ENCODE measurements at regions not wholly inside any gene's neighbourhood (a gene's known extent, or its start where the extent isn't known, plus 50 kb on each side); places are given as distances from the start of the nearest gene placed in this dataset.

DNA sequence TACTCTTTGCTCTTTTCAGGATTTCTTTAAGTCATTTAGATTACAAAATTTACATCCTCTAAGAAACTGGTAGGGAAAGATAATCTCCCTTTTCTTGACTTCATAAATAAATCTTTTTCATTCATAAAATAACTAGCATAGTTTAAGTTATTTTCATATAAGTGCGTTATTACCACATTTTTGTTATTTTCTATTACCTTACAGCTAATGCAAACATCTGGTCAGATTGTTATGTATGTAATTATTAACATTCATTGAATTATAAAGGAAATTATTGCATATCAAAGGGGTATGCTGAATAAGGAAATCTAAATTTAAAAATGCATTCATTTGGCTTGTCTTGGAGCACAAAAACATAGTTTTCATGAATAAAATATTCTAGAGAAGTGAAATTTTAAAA is 55.3 kb upstream of the SLITRK1 start:
- DNase-seq (ENCODE audit: extremely low read depth in 1 of 2, low read depth in 1 of 2) = no peak

DNA sequence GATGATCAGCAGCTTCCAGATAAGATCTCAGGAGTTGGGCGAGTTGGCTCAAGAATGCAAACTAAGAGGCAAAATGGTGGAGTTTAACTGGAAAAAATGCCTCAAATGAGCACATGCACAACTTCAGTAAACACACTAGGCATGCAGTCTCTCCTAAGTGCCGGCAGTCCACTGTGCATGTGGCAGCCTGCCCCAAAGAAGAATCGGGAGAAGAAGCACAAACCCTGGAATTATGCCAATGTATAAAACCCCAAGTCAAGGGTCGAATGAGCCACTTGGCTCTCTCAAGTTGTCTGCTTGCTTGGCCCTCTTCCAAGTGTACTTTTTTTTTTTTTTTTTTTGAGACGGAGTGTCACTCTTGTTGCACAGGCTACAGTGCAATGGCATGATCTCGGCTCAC is 53.3 kb upstream of the SLITRK1 start:
- DNase-seq (ENCODE audit: extremely low read depth in 1 of 2, low read depth in 1 of 2) = no peak

All from activated CD8-positive, alpha-beta memory T cell treated with anti-CD3 and anti-CD28 coated beads for 1 hour (primary cell).